PC-3 (cell line): ENCODE measurements at regions not wholly inside any gene's neighbourhood (a gene's known extent, or its start where the extent isn't known, plus 50 kb on each side); places are given as distances from the start of the nearest gene placed in this dataset.

Experiments used
- ATAC-seq: fragments of 200-7000 bp; cut with Tn5 transposase; 2 replicates; pipeline ENCODE4 v1.9.1; 2020; ENCODE audit warnings: mild to moderate bottlenecking, moderate library complexity
- BruUV-seq: library from RNA; stranded (reverse); fragments of 400-500 nt; replicated peaks from 2 replicates; lab custom pipeline; 2021; lab: Mats Ljungman, UMichigan
- CTCF ChIA-PET: fragments of 300-600 bp; sonication (Branson Sonifier 250); formaldehyde crosslinking; loops from one replicate; lab custom pipeline; 2022; ENCODE audit warnings: antibody characterized with exemption; lab: Charles Lee
- POLR2A ChIA-PET: fragments of 300-600 bp; sonication (Branson Sonifier 250); formaldehyde crosslinking; loops from one replicate; lab custom pipeline; 2022; ENCODE audit warnings: antibody characterized with exemption; ENCODE audit not compliant: unreplicated experiment; lab: Charles Lee
- DNase-seq: peaks from one replicate; pipeline ENCODE4 v3.0.0-alpha.2; 2015
- H2AFZ ChIP-seq: fragments of 300-600 bp; sonication (generic); 2 replicates; pipeline ENCODE4 v1.6.0; 2016; ENCODE audit warnings: antibody characterized with exemption, low read length
- H3F3A ChIP-seq: fragments of 300-600 bp; sonication (generic); one replicate; pipeline ENCODE4 v1.6.0; 2017; ENCODE audit warnings: antibody characterized with exemption, low read length, control low read depth, mild to moderate bottlenecking; ENCODE audit not compliant: unreplicated experiment
- H3K27ac ChIP-seq: fragments of 300-600 bp; sonication (generic); 2 replicates; pipeline ENCODE4 v1.5.1; 2016; ENCODE audit warnings: mild to moderate bottlenecking, low read length
- H3K27me3 ChIP-seq: fragments of 300-600 bp; sonication (generic); 2 replicates; pipeline ENCODE4 v1.6.1; 2016; ENCODE audit warnings: low read length, mixed read lengths
- H3K36me3 ChIP-seq: fragments of 300-600 bp; sonication (generic); 2 replicates; pipeline ENCODE4 v1.6.1; 2016; ENCODE audit warnings: low read depth, mixed run types, low read length, mixed read lengths
- H3K4me1 ChIP-seq: fragments of 300-600 bp; sonication (generic); 2 replicates; pipeline ENCODE4 v1.5.1; 2016; ENCODE audit warnings: low read length; ENCODE audit not compliant: insufficient read depth
- H3K4me2 ChIP-seq: fragments of 300-600 bp; sonication (generic); 2 replicates; pipeline ENCODE4 v1.6.0; 2016; ENCODE audit warnings: low read length
- H3K4me3 ChIP-seq: fragments of 300-600 bp; sonication (generic); 2 replicates; pipeline ENCODE4 v1.5.1; 2016; ENCODE audit warnings: mild to moderate bottlenecking, low read length, mixed read lengths
- H3K79me2 ChIP-seq: fragments of 300-600 bp; sonication (generic); 2 replicates; pipeline ENCODE4 v1.6.1; 2017; ENCODE audit warnings: low read length, mixed read lengths
- H3K9ac ChIP-seq: fragments of 300-600 bp; sonication (generic); 2 replicates; pipeline ENCODE4 v1.6.0; 2016; ENCODE audit warnings: mild to moderate bottlenecking, low read length
- H3K9me2 ChIP-seq: fragments of 300-600 bp; sonication (generic); replicated peaks from 2 replicates; pipeline ENCODE4 v1.6.1; 2016; ENCODE audit warnings: mixed run types, low read length, mixed read lengths
- H3K9me3 ChIP-seq: fragments of 300-600 bp; sonication (generic); 2 replicates; pipeline ENCODE4 v1.6.1; 2016; ENCODE audit warnings: low read length, mixed read lengths
- H4K20me1 ChIP-seq: fragments of 300-600 bp; sonication (generic); 2 replicates; pipeline ENCODE4 v1.6.1; 2016; ENCODE audit warnings: low read length, mixed read lengths
- EZH2 ChIP-seq: fragments of 300-600 bp; sonication (generic); IDR thresholded peaks from one replicate; pipeline ENCODE4 v1.6.1; 2017; ENCODE audit warnings: antibody characterized with exemption, mild to moderate bottlenecking, low read length; ENCODE audit not compliant: unreplicated experiment
- EZH2phosphoT487 ChIP-seq: fragments of 300-600 bp; sonication (generic); IDR thresholded peaks from 2 replicates; pipeline ENCODE4 v1.6.1; 2018; ENCODE audit warnings: mild to moderate bottlenecking, antibody characterized with exemption, low read length, borderline replicate concordance
- intact Hi-C: fragments of 100-400 bp; cut with micrococcal nuclease; formaldehyde crosslinking; loops from 2 replicates; pipeline ENCODE4 v1.9.0; 2023
- TF ChIP-seq, protein P1 (sequence below): fragments of 300-600 bp; sonication (generic); conservative IDR thresholded peaks from 2 replicates; pipeline ENCODE4 v1.5.1; 2017; ENCODE audit warnings: antibody characterized with exemption, low read depth, mild to moderate bottlenecking, low read length

DNA sequence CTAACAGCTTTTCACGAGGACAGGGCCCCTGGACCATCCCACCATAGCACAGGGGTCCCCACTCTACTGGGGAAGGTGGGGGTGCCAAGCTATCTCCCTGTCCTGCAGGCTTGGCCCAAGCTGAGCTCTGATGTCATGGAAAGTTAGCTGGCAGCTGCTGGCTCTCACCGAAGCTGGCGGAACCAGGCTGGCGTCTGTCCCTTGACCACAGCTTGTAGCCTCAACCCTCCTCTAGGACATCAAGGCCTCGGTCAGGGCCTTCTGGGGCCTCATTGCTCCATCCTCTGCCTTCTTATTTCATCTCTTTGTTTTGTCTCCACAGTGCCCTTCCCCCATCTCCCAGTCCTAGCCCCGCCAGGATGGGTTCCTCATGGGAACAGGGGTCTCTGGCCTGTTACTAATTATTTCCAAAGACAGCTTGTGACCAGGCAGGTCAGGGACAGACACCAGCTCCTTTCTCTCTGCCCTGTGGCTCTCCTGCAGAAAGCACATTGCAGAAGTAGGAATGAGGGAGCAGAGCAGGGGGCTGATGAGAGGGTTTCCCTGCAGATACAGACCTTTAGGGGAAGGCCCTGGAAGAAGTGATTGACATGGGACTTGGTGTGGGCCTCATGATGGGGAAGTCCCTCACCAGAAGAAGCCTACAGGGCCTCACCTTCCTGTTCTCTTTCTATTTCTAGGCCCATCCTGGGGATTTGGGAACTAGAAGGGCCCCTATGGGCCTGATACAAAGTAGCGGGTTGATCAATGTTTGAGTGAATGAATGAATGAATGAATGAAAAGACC is 97.5 kb upstream of the ALX4 start:
- no peaks in the 10 kb centered on the region for H3K79me2 ChIP-seq
- H3K9me3 ChIP-seq, result no peaks in the 10 kb centered on the region
- no peak overlapping the region for H3K4me3 ChIP-seq
- DNase-seq (no peak), ATAC-seq (no peak)
- intact Hi-C loops, result no loop called here
- no peak overlapping the region for H3K9ac ChIP-seq
- H2AFZ ChIP-seq, result no peak overlapping the region
- H3K27me3 ChIP-seq, result peaks cover 76% of the 10 kb centered on the region
- BruUV-seq, result no TSS peak
- no peaks in the 10 kb centered on the region for H3K4me1 ChIP-seq
- POLR2A ChIA-PET, result no interaction called here
- TF ChIP-seq EZH2 (no peak), EZH2phosphoT487 (no peak)
- TF ChIP-seq, protein P1, sequence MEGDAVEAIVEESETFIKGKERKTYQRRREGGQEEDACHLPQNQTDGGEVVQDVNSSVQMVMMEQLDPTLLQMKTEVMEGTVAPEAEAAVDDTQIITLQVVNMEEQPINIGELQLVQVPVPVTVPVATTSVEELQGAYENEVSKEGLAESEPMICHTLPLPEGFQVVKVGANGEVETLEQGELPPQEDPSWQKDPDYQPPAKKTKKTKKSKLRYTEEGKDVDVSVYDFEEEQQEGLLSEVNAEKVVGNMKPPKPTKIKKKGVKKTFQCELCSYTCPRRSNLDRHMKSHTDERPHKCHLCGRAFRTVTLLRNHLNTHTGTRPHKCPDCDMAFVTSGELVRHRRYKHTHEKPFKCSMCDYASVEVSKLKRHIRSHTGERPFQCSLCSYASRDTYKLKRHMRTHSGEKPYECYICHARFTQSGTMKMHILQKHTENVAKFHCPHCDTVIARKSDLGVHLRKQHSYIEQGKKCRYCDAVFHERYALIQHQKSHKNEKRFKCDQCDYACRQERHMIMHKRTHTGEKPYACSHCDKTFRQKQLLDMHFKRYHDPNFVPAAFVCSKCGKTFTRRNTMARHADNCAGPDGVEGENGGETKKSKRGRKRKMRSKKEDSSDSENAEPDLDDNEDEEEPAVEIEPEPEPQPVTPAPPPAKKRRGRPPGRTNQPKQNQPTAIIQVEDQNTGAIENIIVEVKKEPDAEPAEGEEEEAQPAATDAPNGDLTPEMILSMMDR, result no peak
- no peak overlapping the region for H3K4me2 ChIP-seq
- no peaks in the 10 kb centered on the region for H3F3A ChIP-seq
- H3K36me3 ChIP-seq, result no peaks in the 10 kb centered on the region
- H4K20me1 ChIP-seq, result no peaks in the 10 kb centered on the region
- no peaks in the 10 kb centered on the region for H3K9me2 ChIP-seq
- H3K27ac ChIP-seq, result no peak overlapping the region
- CTCF ChIA-PET, result interaction anchor here (0.7 kb wide), 1 partner anchor 252 kb away, joined by 6 read pairs; no protein-coding TSS in a partner anchor

DNA sequence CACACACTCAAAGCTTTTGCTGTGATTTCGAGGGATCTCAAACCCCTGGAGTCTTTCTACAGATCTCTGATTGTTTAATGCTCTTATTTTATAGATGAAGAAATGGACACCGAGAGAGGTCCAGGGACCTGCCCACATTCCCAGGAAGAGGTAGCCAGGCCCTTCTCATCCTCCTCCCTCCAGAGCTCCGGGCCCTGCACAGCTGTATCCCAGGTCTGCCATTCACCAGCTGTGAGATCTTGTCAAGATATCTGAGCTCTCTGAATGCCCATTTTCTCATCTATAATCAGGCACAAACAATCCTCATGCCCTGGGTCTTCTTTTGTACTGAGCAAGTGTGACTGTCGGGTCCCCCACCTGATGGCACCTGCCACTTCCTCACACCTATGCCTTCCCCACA is 98.2 kb upstream of the ALX4 start:
- DNase-seq, result no peak
- H2AFZ ChIP-seq, result no peak overlapping the region
- H3K79me2 ChIP-seq, result no peaks in the 10 kb centered on the region
- no peaks in the 10 kb centered on the region for H3K9me3 ChIP-seq
- ChIA-PET POLR2A (no interaction called here), CTCF (interaction anchor here (0.7 kb wide), 1 partner anchor 252 kb away, joined by 6 read pairs; no protein-coding TSS in a partner anchor)
- H3K9me2 ChIP-seq, result no peaks in the 10 kb centered on the region
- H3K36me3 ChIP-seq, result no peaks in the 10 kb centered on the region
- no TSS peak for BruUV-seq
- H3F3A ChIP-seq, result no peaks in the 10 kb centered on the region
- no peak overlapping the region for H3K9ac ChIP-seq
- H3K4me3 ChIP-seq, result no peak overlapping the region
- H3K27me3 ChIP-seq, result peaks cover 83% of the 10 kb centered on the region
- TF ChIP-seq EZH2 (no peak), EZH2phosphoT487 (no peak)
- TF ChIP-seq, protein P1, result no peak
- no peak overlapping the region for H3K27ac ChIP-seq
- H4K20me1 ChIP-seq, result no peaks in the 10 kb centered on the region
- intact Hi-C loops, result no loop called here
- no peak for ATAC-seq
- H3K4me2 ChIP-seq, result no peak overlapping the region
- H3K4me1 ChIP-seq, result no peaks in the 10 kb centered on the region
